ENCODE measurements at regions not wholly inside any gene's neighbourhood (a gene's known extent, or its start where the extent isn't known, plus 50 kb on each side); places are given as distances from the start of the nearest gene placed in this dataset.

- no peak overlapping the region for H3K27ac ChIP-seq (ENCODE audit: low read depth, low read length)
- no peaks in the 10 kb centered on the region for H4K20me1 ChIP-seq (replicated peaks in 1 of 2; ENCODE audit: control insufficient read depth in 1 of 2, insufficient read depth in 2 of 2, low read length in 2 of 2)
- no peak overlapping the region for H2BK12ac ChIP-seq (ENCODE audit: low read depth, low read length)
- no peak overlapping the region for H2AK5ac ChIP-seq (ENCODE audit: low read depth, low read length)
- H3K4me1 ChIP-seq (replicated peaks in 1 of 4; ENCODE audit: control insufficient read depth in 3 of 4, insufficient read depth in 4 of 4, low read length in 3 of 4), result no peaks in the 10 kb centered on the region
- H3K56ac ChIP-seq (replicated peaks; ENCODE audit: insufficient read length, low read depth, low read length), result no peak overlapping the region
- no peaks in the 10 kb centered on the region for H3K27me3 ChIP-seq (replicated peaks in 1 of 4; ENCODE audit: control insufficient read depth in 3 of 4, extremely low read depth in 1 of 4, insufficient read depth in 3 of 4, low read length in 3 of 4)
- no peak overlapping the region for H2AFZ ChIP-seq (ENCODE audit: low read length)
- POLR2A ChIA-PET (ENCODE audit: partially characterized antibody), result no interaction called here
- no peak overlapping the region for H4K91ac ChIP-seq (replicated peaks; ENCODE audit: insufficient read length, low read length)
- DNase-seq (ENCODE audit: low read depth in 1 of 2, low spot score in 2 of 2) (no peak), FAIRE-seq (no peak)
- no peak overlapping the region for H2BK20ac ChIP-seq (ENCODE audit: low read length)
- H3K23ac ChIP-seq (ENCODE audit: insufficient read length), result no peak overlapping the region
- no peak overlapping the region for H3K4me3 ChIP-seq (ENCODE audit: extremely low read depth in 1 of 4, insufficient read depth in 2 of 4, low read depth in 3 of 4, low read length in 4 of 4)
- WGBS, 2 experiments (ENCODE audit: extremely low coverage in 1 of 2, insufficient coverage in 1 of 2, insufficient read length in 1 of 2, insufficient replicate concordance in 2 of 2, low coverage in 1 of 2, low lambda C conversion rate in 2 of 2, missing lambda C conversion rate in 1 of 2), result 80% methylated on average over 5 of the region's 5 CpGs; no CpG with 5 or more reads in 1 of the 2 experiments
- no peak overlapping the region for H3K18ac ChIP-seq (ENCODE audit: extremely low read depth, low read length)
- no peak overlapping the region for H3K14ac ChIP-seq (ENCODE audit: insufficient read length)
- no peak overlapping the region for H2BK120ac ChIP-seq (replicated peaks; ENCODE audit: low read depth, low read length)
- no peak overlapping the region for H4K5ac ChIP-seq (ENCODE audit: insufficient read length, low read depth, low read length)
- no peak overlapping the region for H3K4ac ChIP-seq (replicated peaks; ENCODE audit: insufficient read length, low read depth, low read length)
- TF ChIP-seq SRF (IDR thresholded peaks at IDR 0.05; ENCODE audit: low read depth, low read length) (no peak), CBX5 (IDR thresholded peaks at IDR 0.05; ENCODE audit: low read depth, low read length) (no peak), TAF7 (optimal IDR thresholded peaks at IDR 0.05; ENCODE audit: borderline replicate concordance, low read depth, low read length) (no peak)
- H3K9me3 ChIP-seq (ENCODE audit: insufficient read depth in 2 of 2, low read depth in 1 of 2, low read length in 1 of 2), result peaks cover 4% of the 10 kb centered on the region in 2 experiments; a peak in 1 of 4 replicates
- no peak overlapping the region for H4K8ac ChIP-seq (ENCODE audit: extremely low read depth, insufficient read depth, low read length)
- H3K23me2 ChIP-seq (ENCODE audit: low read depth, low read length), result no peaks in the 10 kb centered on the region
- no peak overlapping the region for H2BK15ac ChIP-seq (ENCODE audit: low read length)
- H3K79me1 ChIP-seq (ENCODE audit: low read depth, low read length), result no peaks in the 10 kb centered on the region
- CTCF ChIA-PET (ENCODE audit: partially characterized antibody), result no interaction called here
- H3K4me2 ChIP-seq (ENCODE audit: insufficient read depth in 1 of 2, low read depth in 2 of 2, low read length in 2 of 2), result no peak overlapping the region
- H2BK5ac ChIP-seq (ENCODE audit: low read depth, low read length), result no peak overlapping the region
- H3K9ac ChIP-seq (replicated peaks in 1 of 4; ENCODE audit: extremely low read depth in 1 of 4, low read depth in 3 of 4, low read length in 3 of 4), result no peak overlapping the region
- H3K79me2 ChIP-seq (ENCODE audit: control insufficient read depth in 1 of 2, insufficient read depth in 2 of 2, low read length in 2 of 2), result no peaks in the 10 kb centered on the region
- H3K36me3 ChIP-seq (ENCODE audit: control insufficient read depth in 2 of 4, insufficient read depth in 4 of 4, low read length in 3 of 4), result no peaks in the 10 kb centered on the region
Observed at GRCh38 chr2:343355-343754, 55.5 kb upstream of the ALKAL2 start.
